DND-41 (cell line): ENCODE measurements at regions not wholly inside any gene's neighbourhood (a gene's known extent, or its start where the extent isn't known, plus 50 kb on each side); places are given as distances from the start of the nearest gene placed in this dataset.

Experiments
- CTCF ChIP-seq: IDR thresholded peaks from 2 replicates; pipeline ENCODE4 v1.5.1; 2012; ENCODE audit warnings: borderline replicate concordance, low read length, moderate library complexity, mild to moderate bottlenecking; ENCODE audit not compliant: poor library complexity, severe bottlenecking; ENCODE audit errors: extremely low read depth
- EZH2 ChIP-seq: IDR thresholded peaks from 3 replicates; pipeline ENCODE4 v1.6.1; 2012; ENCODE audit warnings: borderline replicate concordance, low read depth, mild to moderate bottlenecking, moderate library complexity, low read length, inconsistent platforms; ENCODE audit not compliant: severe bottlenecking

- no peak for TF ChIP-seq CTCF
- TF ChIP-seq EZH2 = no peak
These were observed 617.8 kb downstream of the MMUT start for GRCh38 chr6:48845219-48845618.
